Breast epithelium (tissue), 4 donors: ENCODE measurements at regions not wholly inside any gene's neighbourhood (a gene's known extent, or its start where the extent isn't known, plus 50 kb on each side); places are given as distances from the start of the nearest gene placed in this dataset.

ENCODE experiments used
- DNase-seq, 2 donors: peaks; one replicate each; pipeline ENCODE4 v3.0.0-alpha.2; 2019; ENCODE audit warnings: low spot score in 2 of 2
- H3K27ac ChIP-seq, 2 donors: fragments of 200-600 bp; sonication (generic) in 1 of 2; one replicate each; pipeline ENCODE4 v1.5.1; 2016 to 2019; ENCODE audit warnings: mild to moderate bottlenecking in 1 of 2
- H3K27me3 ChIP-seq, 2 donors: fragments of 200-600 bp; sonication (generic) in 1 of 2; one replicate each; pipeline versions ENCODE4 v1.5.1 to v1.6.0; 2017 to 2019; ENCODE audit warnings: control low read depth in 1 of 2, mild to moderate bottlenecking in 1 of 2
- H3K36me3 ChIP-seq: fragments of 200-600 bp; one replicate; pipeline ENCODE4 v1.5.1; 2019
- H3K4me1 ChIP-seq, 2 donors: fragments of 200-600 bp; sonication (generic); one replicate each; pipeline ENCODE4 v1.5.1; 2016 to 2019; ENCODE audit warnings: control low read depth in 1 of 2
- H3K4me3 ChIP-seq, 3 donors: fragments of 200-600 bp; sonication (generic); 1 replicate in 2 of 3; 2 replicates in 1 of 3; pipeline ENCODE4 v1.5.1; 2016 to 2019; ENCODE audit warnings: mild to moderate bottlenecking in 3 of 3, moderate library complexity in 2 of 3
- H3K9me3 ChIP-seq, 2 donors: fragments of 200-600 bp; sonication (generic) in 1 of 2; one replicate each; pipeline ENCODE4 v1.5.1; 2016 to 2019; ENCODE audit warnings: control low read depth in 1 of 2
- CTCF ChIP-seq, 3 donors: fragments of 450-650 bp; IDR thresholded peaks; one replicate each; pipeline ENCODE4 v1.5.1; 2016 to 2017; ENCODE audit warnings: antibody characterized with exemption in 3 of 3, mild to moderate bottlenecking in 3 of 3, moderate library complexity in 3 of 3
- POLR2A ChIP-seq: fragments of 450-650 bp; IDR thresholded peaks from one replicate; pipeline ENCODE4 v1.6.1; 2016; ENCODE audit warnings: antibody characterized with exemption, mild to moderate bottlenecking, moderate library complexity
- POLR2AphosphoS5 ChIP-seq, 3 donors: sonication (generic); formaldehyde crosslinking; IDR thresholded peaks; one replicate each; pipeline ENCODE4 v1.6.1; 2017; ENCODE audit warnings: antibody characterized with exemption in 3 of 3
- intact Hi-C: fragments of 100-400 bp; cut with DNase I; formaldehyde crosslinking; loops from one replicate; pipeline ENCODE4 v1.15.1; 2023; ENCODE audit warnings: low total_unique reads

- no peak for DNase-seq
- no peaks in the 10 kb centered on the region for H3K9me3 ChIP-seq
- no peak overlapping the region for H3K4me3 ChIP-seq
- no peaks in the 10 kb centered on the region for H3K36me3 ChIP-seq
- intact Hi-C loops = no loop called here
- no peaks in the 10 kb centered on the region for H3K27me3 ChIP-seq
- no peak overlapping the region for H3K27ac ChIP-seq
- no peaks in the 10 kb centered on the region for H3K4me1 ChIP-seq
- TF ChIP-seq CTCF (IDR thresholded peaks at IDR 0.05) (no peak), POLR2AphosphoS5 (IDR thresholded peaks at IDR 0.05) (no peak), POLR2A (no peak)
These were observed 355.3 kb downstream of the PRELID2 start for GRCh38 chr5:145479857-145480256.

GRCh38 chr5:145479271-145479670 lies 355.9 kb downstream of the PRELID2 start:
- DNase-seq = no peak
- Histone ChIP-seq H3K4me3 (no peak overlapping the region), H3K36me3 (no peaks in the 10 kb centered on the region), H3K9me3 (no peaks in the 10 kb centered on the region), H3K27ac (no peak overlapping the region), H3K4me1 (no peaks in the 10 kb centered on the region), H3K27me3 (no peaks in the 10 kb centered on the region)
- no peak for TF ChIP-seq POLR2A
- no peak for TF ChIP-seq POLR2AphosphoS5 (IDR thresholded peaks at IDR 0.05)
- TF ChIP-seq CTCF (IDR thresholded peaks at IDR 0.05) = no peak
- intact Hi-C loops = no loop called here

DNA sequence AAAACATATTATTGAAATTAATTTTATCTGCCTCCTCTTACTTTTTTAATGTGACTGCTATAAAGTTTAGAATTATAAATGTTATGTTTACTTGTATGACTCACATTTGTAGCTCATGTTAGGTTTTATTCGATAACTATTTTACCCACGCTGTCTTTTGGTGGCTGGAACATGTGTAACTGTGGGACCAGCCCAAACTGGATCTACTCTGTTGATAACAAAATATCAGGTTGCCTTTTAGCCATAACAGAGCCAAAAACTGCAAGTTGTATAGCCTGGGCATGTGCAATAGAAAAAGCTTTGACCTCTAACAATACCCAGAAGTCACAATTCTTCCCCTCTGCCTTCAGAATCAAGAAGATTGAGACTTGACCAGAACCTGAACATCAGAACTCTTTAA lies 356.5 kb downstream of the PRELID2 start:
- Histone ChIP-seq H3K27me3 (no peaks in the 10 kb centered on the region), H3K27ac (no peak overlapping the region), H3K36me3 (no peaks in the 10 kb centered on the region), H3K9me3 (no peaks in the 10 kb centered on the region), H3K4me1 (no peaks in the 10 kb centered on the region), H3K4me3 (no peak overlapping the region)
- TF ChIP-seq POLR2A (no peak), POLR2AphosphoS5 (IDR thresholded peaks at IDR 0.05) (no peak), CTCF (IDR thresholded peaks at IDR 0.05) (no peak)
- intact Hi-C loops = no loop called here
- no peak for DNase-seq

DNA sequence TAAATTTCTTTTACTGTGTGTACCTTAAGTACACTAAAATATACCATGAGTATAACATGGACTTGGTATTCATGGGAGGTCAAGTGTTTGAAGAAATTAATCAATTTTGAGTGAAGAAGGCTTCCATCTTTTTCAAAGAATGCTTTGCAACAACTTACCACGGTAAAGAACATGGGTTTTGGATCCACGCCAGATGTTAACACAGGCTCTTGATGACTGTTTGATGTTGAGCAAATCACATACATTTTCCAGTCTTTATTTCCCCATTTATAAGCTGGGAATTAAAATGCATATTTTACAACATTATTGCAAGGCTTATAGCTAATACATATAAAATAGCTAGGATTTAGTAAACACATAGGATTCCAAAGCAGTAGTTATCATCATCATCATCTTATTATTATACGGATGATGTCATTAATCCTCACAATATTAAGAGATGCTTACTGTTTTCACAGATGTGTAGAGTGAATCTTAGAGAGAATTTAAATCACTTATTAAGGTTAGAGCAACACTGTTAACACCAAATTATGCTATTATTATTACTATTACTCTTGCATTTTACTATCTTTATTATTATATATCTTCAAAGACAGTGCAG lies 362.0 kb downstream of the PRELID2 start:
- TF ChIP-seq POLR2A (no peak), CTCF (IDR thresholded peaks at IDR 0.05) (no peak), POLR2AphosphoS5 (IDR thresholded peaks at IDR 0.05) (no peak)
- no peak for DNase-seq
- Histone ChIP-seq H3K27ac (no peak overlapping the region), H3K36me3 (no peaks in the 10 kb centered on the region), H3K4me1 (no peaks in the 10 kb centered on the region), H3K27me3 (no peaks in the 10 kb centered on the region), H3K4me3 (no peak overlapping the region), H3K9me3 (no peaks in the 10 kb centered on the region)
- intact Hi-C loops = no loop called here

GRCh38 chr5:145471831-145472612 lies 363.1 kb downstream of the PRELID2 start:
- intact Hi-C loops = no loop called here
- no peak overlapping the region for H3K4me3 ChIP-seq
- no peak for DNase-seq
- H3K9me3 ChIP-seq = no peaks in the 10 kb centered on the region
- no peaks in the 10 kb centered on the region for H3K36me3 ChIP-seq
- H3K27me3 ChIP-seq = no peaks in the 10 kb centered on the region
- TF ChIP-seq POLR2A = no peak
- no peak for TF ChIP-seq CTCF (IDR thresholded peaks at IDR 0.05)
- TF ChIP-seq POLR2AphosphoS5 (IDR thresholded peaks at IDR 0.05) = no peak
- no peaks in the 10 kb centered on the region for H3K4me1 ChIP-seq
- H3K27ac ChIP-seq = no peak overlapping the region
